ENCODE measurements at regions not wholly inside any gene's neighbourhood (a gene's known extent, or its start where the extent isn't known, plus 50 kb on each side); places are given as distances from the start of the nearest gene placed in this dataset.

GRCh38 chr2:61712060-61712459, 141.8 kb downstream of the FAM161A start:
- TF ChIP-seq CTCF (IDR thresholded peaks at IDR 0.05; ENCODE audit: low read depth, low read length), result no peak
- no peak for TF ChIP-seq POLR2A (IDR thresholded peaks at IDR 0.05; ENCODE audit: extremely low read depth, insufficient read length)
- TF ChIP-seq MYC (IDR thresholded peaks at IDR 0.05; ENCODE audit: low read depth, low read length), result no peak
- no peak for TF ChIP-seq MAX (IDR thresholded peaks at IDR 0.05; ENCODE audit: low read depth, low read length)

Measured in NB4 (cell line).